ENCODE measurements at regions not wholly inside any gene's neighbourhood (a gene's known extent, or its start where the extent isn't known, plus 50 kb on each side); places are given as distances from the start of the nearest gene placed in this dataset.

DNA sequence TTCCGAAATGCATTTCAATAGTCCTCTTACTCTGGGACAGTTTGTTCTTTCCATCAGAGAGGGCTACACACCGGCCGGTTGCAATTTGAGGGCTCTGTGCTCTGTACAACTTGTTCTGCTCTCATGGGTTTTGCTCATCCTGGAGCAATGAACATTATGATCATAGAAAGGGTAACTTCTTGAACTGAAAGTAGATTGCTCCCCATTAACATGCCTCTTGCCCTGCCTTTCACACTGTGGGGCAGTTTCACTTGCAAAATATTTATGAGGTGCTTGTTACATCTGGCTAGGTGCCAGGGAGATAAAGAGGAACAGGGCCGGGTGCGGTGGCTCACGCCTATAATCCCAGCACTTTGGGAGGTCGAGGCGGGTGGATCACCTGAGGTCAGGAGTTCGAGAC is 97.3 kb upstream of the MPP7 start:
- TF ChIP-seq, protein P1, sequence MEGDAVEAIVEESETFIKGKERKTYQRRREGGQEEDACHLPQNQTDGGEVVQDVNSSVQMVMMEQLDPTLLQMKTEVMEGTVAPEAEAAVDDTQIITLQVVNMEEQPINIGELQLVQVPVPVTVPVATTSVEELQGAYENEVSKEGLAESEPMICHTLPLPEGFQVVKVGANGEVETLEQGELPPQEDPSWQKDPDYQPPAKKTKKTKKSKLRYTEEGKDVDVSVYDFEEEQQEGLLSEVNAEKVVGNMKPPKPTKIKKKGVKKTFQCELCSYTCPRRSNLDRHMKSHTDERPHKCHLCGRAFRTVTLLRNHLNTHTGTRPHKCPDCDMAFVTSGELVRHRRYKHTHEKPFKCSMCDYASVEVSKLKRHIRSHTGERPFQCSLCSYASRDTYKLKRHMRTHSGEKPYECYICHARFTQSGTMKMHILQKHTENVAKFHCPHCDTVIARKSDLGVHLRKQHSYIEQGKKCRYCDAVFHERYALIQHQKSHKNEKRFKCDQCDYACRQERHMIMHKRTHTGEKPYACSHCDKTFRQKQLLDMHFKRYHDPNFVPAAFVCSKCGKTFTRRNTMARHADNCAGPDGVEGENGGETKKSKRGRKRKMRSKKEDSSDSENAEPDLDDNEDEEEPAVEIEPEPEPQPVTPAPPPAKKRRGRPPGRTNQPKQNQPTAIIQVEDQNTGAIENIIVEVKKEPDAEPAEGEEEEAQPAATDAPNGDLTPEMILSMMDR (IDR thresholded peaks at IDR 0.05) = no peak
- TF ChIP-seq POLR2A (IDR thresholded peaks at IDR 0.05) = no peak
